PC-3 (cell line): ENCODE measurements at regions not wholly inside any gene's neighbourhood (a gene's known extent, or its start where the extent isn't known, plus 50 kb on each side); places are given as distances from the start of the nearest gene placed in this dataset.
"Not testable (repeated sequence)": the region's sequence is repeated elsewhere in the genome, so short reads cannot be mapped to it uniquely, and the experiment has no call there.

Source experiments
- ATAC-seq: fragments of 200-7000 bp; cut with Tn5 transposase; 2 replicates; pipeline ENCODE4 v1.9.1; 2020; ENCODE audit warnings: mild to moderate bottlenecking, moderate library complexity
- BruUV-seq: library from RNA; stranded (reverse); fragments of 400-500 nt; replicated peaks from 2 replicates; lab custom pipeline; 2021; lab: Mats Ljungman, UMichigan
- CTCF ChIA-PET: fragments of 300-600 bp; sonication (Branson Sonifier 250); formaldehyde crosslinking; loops from one replicate; lab custom pipeline; 2022; ENCODE audit warnings: antibody characterized with exemption; lab: Charles Lee
- POLR2A ChIA-PET: fragments of 300-600 bp; sonication (Branson Sonifier 250); formaldehyde crosslinking; loops from one replicate; lab custom pipeline; 2022; ENCODE audit warnings: antibody characterized with exemption; ENCODE audit not compliant: unreplicated experiment; lab: Charles Lee
- DNase-seq: peaks from one replicate; pipeline ENCODE4 v3.0.0-alpha.2; 2015
- H2AFZ ChIP-seq: fragments of 300-600 bp; sonication (generic); 2 replicates; pipeline ENCODE4 v1.6.0; 2016; ENCODE audit warnings: antibody characterized with exemption, low read length
- H3F3A ChIP-seq: fragments of 300-600 bp; sonication (generic); one replicate; pipeline ENCODE4 v1.6.0; 2017; ENCODE audit warnings: antibody characterized with exemption, low read length, control low read depth, mild to moderate bottlenecking; ENCODE audit not compliant: unreplicated experiment
- H3K27ac ChIP-seq: fragments of 300-600 bp; sonication (generic); 2 replicates; pipeline ENCODE4 v1.5.1; 2016; ENCODE audit warnings: mild to moderate bottlenecking, low read length
- H3K27me3 ChIP-seq: fragments of 300-600 bp; sonication (generic); 2 replicates; pipeline ENCODE4 v1.6.1; 2016; ENCODE audit warnings: low read length, mixed read lengths
- H3K36me3 ChIP-seq: fragments of 300-600 bp; sonication (generic); 2 replicates; pipeline ENCODE4 v1.6.1; 2016; ENCODE audit warnings: low read depth, mixed run types, low read length, mixed read lengths
- H3K4me1 ChIP-seq: fragments of 300-600 bp; sonication (generic); 2 replicates; pipeline ENCODE4 v1.5.1; 2016; ENCODE audit warnings: low read length; ENCODE audit not compliant: insufficient read depth
- H3K4me2 ChIP-seq: fragments of 300-600 bp; sonication (generic); 2 replicates; pipeline ENCODE4 v1.6.0; 2016; ENCODE audit warnings: low read length
- H3K4me3 ChIP-seq: fragments of 300-600 bp; sonication (generic); 2 replicates; pipeline ENCODE4 v1.5.1; 2016; ENCODE audit warnings: mild to moderate bottlenecking, low read length, mixed read lengths
- H3K79me2 ChIP-seq: fragments of 300-600 bp; sonication (generic); 2 replicates; pipeline ENCODE4 v1.6.1; 2017; ENCODE audit warnings: low read length, mixed read lengths
- H3K9ac ChIP-seq: fragments of 300-600 bp; sonication (generic); 2 replicates; pipeline ENCODE4 v1.6.0; 2016; ENCODE audit warnings: mild to moderate bottlenecking, low read length
- H3K9me2 ChIP-seq: fragments of 300-600 bp; sonication (generic); replicated peaks from 2 replicates; pipeline ENCODE4 v1.6.1; 2016; ENCODE audit warnings: mixed run types, low read length, mixed read lengths
- H3K9me3 ChIP-seq: fragments of 300-600 bp; sonication (generic); 2 replicates; pipeline ENCODE4 v1.6.1; 2016; ENCODE audit warnings: low read length, mixed read lengths
- H4K20me1 ChIP-seq: fragments of 300-600 bp; sonication (generic); 2 replicates; pipeline ENCODE4 v1.6.1; 2016; ENCODE audit warnings: low read length, mixed read lengths
- CTCF ChIP-seq: fragments of 300-600 bp; sonication (generic); conservative IDR thresholded peaks from 2 replicates; pipeline ENCODE4 v1.5.1; 2017; ENCODE audit warnings: antibody characterized with exemption, low read depth, mild to moderate bottlenecking, low read length
- EZH2 ChIP-seq: fragments of 300-600 bp; sonication (generic); IDR thresholded peaks from one replicate; pipeline ENCODE4 v1.6.1; 2017; ENCODE audit warnings: antibody characterized with exemption, mild to moderate bottlenecking, low read length; ENCODE audit not compliant: unreplicated experiment
- EZH2phosphoT487 ChIP-seq: fragments of 300-600 bp; sonication (generic); IDR thresholded peaks from 2 replicates; pipeline ENCODE4 v1.6.1; 2018; ENCODE audit warnings: mild to moderate bottlenecking, antibody characterized with exemption, low read length, borderline replicate concordance
- intact Hi-C: fragments of 100-400 bp; cut with micrococcal nuclease; formaldehyde crosslinking; loops from 2 replicates; pipeline ENCODE4 v1.9.0; 2023

GRCh38 chr1:197995408-197996258, 78.5 kb downstream of the LHX9 start:
- H3K4me3 ChIP-seq = no peak overlapping the region
- BruUV-seq = no TSS peak
- no peaks in the 10 kb centered on the region for H3K27me3 ChIP-seq
- H3K9me2 ChIP-seq = no peaks in the 10 kb centered on the region
- no peaks in the 10 kb centered on the region for H3F3A ChIP-seq
- intact Hi-C loops = no loop called here
- no peaks in the 10 kb centered on the region for H4K20me1 ChIP-seq
- H3K4me2 ChIP-seq = no peak overlapping the region
- ChIA-PET CTCF (no interaction called here), POLR2A (no interaction called here)
- no peaks in the 10 kb centered on the region for H3K79me2 ChIP-seq
- ATAC-seq = peak; percentile 35; the same call in 1 of the 2 replicates
- DNase-seq = peak; percentile 31
- H3K9me3 ChIP-seq = no peaks in the 10 kb centered on the region
- no peak overlapping the region for H3K27ac ChIP-seq
- H3K9ac ChIP-seq = no peak overlapping the region
- peaks cover 7% of the 10 kb centered on the region; the same call in 1 of the 2 replicates for H3K4me1 ChIP-seq
- no peaks in the 10 kb centered on the region for H3K36me3 ChIP-seq
- no peak overlapping the region for H2AFZ ChIP-seq
- TF ChIP-seq EZH2 = no peak
- TF ChIP-seq EZH2phosphoT487 = no peak
- TF ChIP-seq CTCF = no peak

- H3K4me3 ChIP-seq, H3K9me3 ChIP-seq, H3K9me2 ChIP-seq, CTCF ChIA-PET, H3F3A ChIP-seq, H3K4me1 ChIP-seq, H3K27me3 ChIP-seq, BruUV-seq, H2AFZ ChIP-seq, H3K36me3 ChIP-seq, ATAC-seq, H3K79me2 ChIP-seq, POLR2A ChIA-PET, H4K20me1 ChIP-seq, H3K4me2 ChIP-seq, DNase-seq, H3K9ac ChIP-seq, intact Hi-C loops, H3K27ac ChIP-seq: not testable (repeated sequence)
Measured at GRCh38 chr1:197996259-197996512, 79.0 kb downstream of the LHX9 start.

- Histone ChIP-seq H4K20me1 (no peaks in the 10 kb centered on the region), H3K4me3 (no peak overlapping the region), H3K4me2 (no peak overlapping the region), H3K9me3 (no peaks in the 10 kb centered on the region), H3K79me2 (no peaks in the 10 kb centered on the region), H3K4me1 (peaks cover 7% of the 10 kb centered on the region; the same call in 1 of the 2 replicates), H3K27me3 (no peaks in the 10 kb centered on the region), H2AFZ (no peak overlapping the region), H3K9ac (no peak overlapping the region), H3F3A (no peaks in the 10 kb centered on the region), H3K27ac (no peak overlapping the region), H3K36me3 (no peaks in the 10 kb centered on the region), H3K9me2 (no peaks in the 10 kb centered on the region)
- CTCF ChIA-PET = no interaction called here
- intact Hi-C loops = no loop called here
- POLR2A ChIA-PET = no interaction called here
- DNase-seq (no peak), ATAC-seq (no peak)
- BruUV-seq = no TSS peak
- no peak for TF ChIP-seq EZH2
- no peak for TF ChIP-seq EZH2phosphoT487
- no peak for TF ChIP-seq CTCF
Measured at GRCh38 chr1:197998110-197998509, 80.9 kb downstream of the LHX9 start.
